ENCODE measurements at regions not wholly inside any gene's neighbourhood (a gene's known extent, or its start where the extent isn't known, plus 50 kb on each side); places are given as distances from the start of the nearest gene placed in this dataset.

- TF ChIP-seq POLR2A (IDR thresholded peaks at IDR 0.05), result no peak
- TF ChIP-seq CTCF (IDR thresholded peaks at IDR 0.05), result no peak
These were observed 160.0 kb upstream of the SPRY1 start for GRCh38 chr4:123236606-123237005.
